SK-N-MC (cell line): ENCODE measurements at regions not wholly inside any gene's neighbourhood (a gene's known extent, or its start where the extent isn't known, plus 50 kb on each side); places are given as distances from the start of the nearest gene placed in this dataset.

Experiments used
- EZH2 ChIP-seq: fragments of 200-600 bp; sonication (generic); IDR thresholded peaks from one replicate; pipeline ENCODE4 v1.6.1; 2017; ENCODE audit warnings: antibody characterized with exemption
- FOXP2 ChIP-seq: optimal IDR thresholded peaks from 2 replicates; pipeline ENCODE3; 2011; ENCODE audit warnings: mild to moderate bottlenecking, moderate library complexity; ENCODE audit not compliant: insufficient read depth; ENCODE audit errors: extremely low read length, control extremely low read depth
- POLR2AphosphoS5 ChIP-seq: IDR thresholded peaks from 2 replicates; pipeline ENCODE4 v1.6.1; 2012; ENCODE audit warnings: mild to moderate bottlenecking, low read depth, low read length, borderline replicate concordance

DNA sequence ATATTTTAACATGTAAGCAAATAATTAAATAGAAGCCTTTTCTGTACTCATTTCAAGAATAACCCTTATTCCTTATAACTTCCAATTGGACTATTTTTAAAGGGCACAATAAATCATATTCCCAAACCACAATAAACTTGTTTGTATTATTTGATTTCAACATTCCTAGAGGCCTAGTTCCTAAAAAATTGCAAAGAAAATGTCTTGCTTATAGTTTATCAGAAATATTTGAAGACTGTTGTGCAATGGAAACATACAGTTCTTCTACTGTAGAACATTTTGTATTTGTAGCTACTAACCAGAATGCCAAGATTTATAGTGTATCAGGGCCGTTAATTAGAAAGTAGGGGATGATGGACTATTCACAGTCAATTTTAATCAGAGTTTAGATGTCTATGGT, 1037.0 kb upstream of the CDH18 start:
- no peak for TF ChIP-seq EZH2
- no peak for TF ChIP-seq POLR2AphosphoS5
- TF ChIP-seq FOXP2, result no peak
